Type B pancreatic cell (in vitro differentiated cells): ENCODE measurements at regions not wholly inside any gene's neighbourhood (a gene's known extent, or its start where the extent isn't known, plus 50 kb on each side); places are given as distances from the start of the nearest gene placed in this dataset.

Experiments
- DNase-seq: peaks from one replicate; pipeline ENCODE4 v3.0.0; 2021; ENCODE audit warnings: mixed read lengths; ENCODE audit not compliant: unreplicated experiment; ENCODE audit errors: extremely low spot score
- H3K27ac Mint-ChIP-seq: 2 replicates; pipeline ENCODE4 v1.8.0; 2021; ENCODE audit warnings: mild to moderate bottlenecking, mixed read lengths
- H3K27me3 Mint-ChIP-seq: 2 replicates; pipeline ENCODE4 v1.8.0; 2021; ENCODE audit warnings: mixed read lengths
- H3K36me3 Mint-ChIP-seq: 2 replicates; pipeline ENCODE4 v1.8.0; 2021; ENCODE audit warnings: mixed read lengths
- H3K4me1 Mint-ChIP-seq: one replicate; pipeline ENCODE4 v1.8.0; 2021; ENCODE audit warnings: mixed read lengths; ENCODE audit not compliant: unreplicated experiment
- H3K4me3 Mint-ChIP-seq: 2 replicates; pipeline ENCODE4 v1.8.0; 2021; ENCODE audit warnings: mild to moderate bottlenecking, mixed read lengths
- H3K9me3 Mint-ChIP-seq: 2 replicates; pipeline ENCODE4 v1.8.0; 2021; ENCODE audit warnings: mixed read lengths
- TF ChIP-seq, protein P1 (sequence below): fragments of 200-600 bp; sonication (generic); conservative IDR thresholded peaks from 2 replicates; pipeline ENCODE4 v1.5.0; 2021; ENCODE audit warnings: antibody characterized with exemption, mild to moderate bottlenecking

GRCh38 chr15:37298271-37298670 is 197.9 kb upstream of the MEIS2 start:
- Mint-ChIP-seq H3K27ac (no peak overlapping the region), H3K27me3 (no peaks in the 10 kb centered on the region), H3K4me1 (no peaks in the 10 kb centered on the region), H3K36me3 (no peaks in the 10 kb centered on the region), H3K9me3 (no peaks in the 10 kb centered on the region), H3K4me3 (no peak overlapping the region)
- TF ChIP-seq, protein P1, sequence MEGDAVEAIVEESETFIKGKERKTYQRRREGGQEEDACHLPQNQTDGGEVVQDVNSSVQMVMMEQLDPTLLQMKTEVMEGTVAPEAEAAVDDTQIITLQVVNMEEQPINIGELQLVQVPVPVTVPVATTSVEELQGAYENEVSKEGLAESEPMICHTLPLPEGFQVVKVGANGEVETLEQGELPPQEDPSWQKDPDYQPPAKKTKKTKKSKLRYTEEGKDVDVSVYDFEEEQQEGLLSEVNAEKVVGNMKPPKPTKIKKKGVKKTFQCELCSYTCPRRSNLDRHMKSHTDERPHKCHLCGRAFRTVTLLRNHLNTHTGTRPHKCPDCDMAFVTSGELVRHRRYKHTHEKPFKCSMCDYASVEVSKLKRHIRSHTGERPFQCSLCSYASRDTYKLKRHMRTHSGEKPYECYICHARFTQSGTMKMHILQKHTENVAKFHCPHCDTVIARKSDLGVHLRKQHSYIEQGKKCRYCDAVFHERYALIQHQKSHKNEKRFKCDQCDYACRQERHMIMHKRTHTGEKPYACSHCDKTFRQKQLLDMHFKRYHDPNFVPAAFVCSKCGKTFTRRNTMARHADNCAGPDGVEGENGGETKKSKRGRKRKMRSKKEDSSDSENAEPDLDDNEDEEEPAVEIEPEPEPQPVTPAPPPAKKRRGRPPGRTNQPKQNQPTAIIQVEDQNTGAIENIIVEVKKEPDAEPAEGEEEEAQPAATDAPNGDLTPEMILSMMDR: no peak
- no peak for DNase-seq

DNA sequence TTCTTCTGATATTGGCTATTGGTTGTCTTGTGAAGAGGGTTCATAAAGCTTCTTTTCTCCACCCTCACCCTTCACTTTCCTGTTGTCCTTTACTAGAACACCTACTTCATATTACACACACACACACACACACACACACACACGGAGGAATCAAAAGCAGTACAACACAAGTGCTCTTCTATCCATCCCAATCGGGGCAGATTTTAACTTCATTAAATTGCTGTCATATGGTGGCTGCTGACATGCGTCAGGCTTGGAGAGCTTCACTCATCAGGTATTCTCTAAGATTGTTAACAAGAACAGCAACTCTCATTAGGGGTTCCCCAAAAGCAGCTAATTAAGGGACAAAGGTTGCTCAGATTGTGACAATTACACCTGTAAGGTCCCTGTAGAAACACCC is 239.1 kb upstream of the MEIS2 start:
- Mint-ChIP-seq H3K36me3 (no peaks in the 10 kb centered on the region), H3K4me1 (no peaks in the 10 kb centered on the region), H3K27ac (no peak overlapping the region), H3K27me3 (no peaks in the 10 kb centered on the region), H3K4me3 (no peak overlapping the region), H3K9me3 (no peaks in the 10 kb centered on the region)
- no peak for DNase-seq
- TF ChIP-seq, protein P1: no peak

DNA sequence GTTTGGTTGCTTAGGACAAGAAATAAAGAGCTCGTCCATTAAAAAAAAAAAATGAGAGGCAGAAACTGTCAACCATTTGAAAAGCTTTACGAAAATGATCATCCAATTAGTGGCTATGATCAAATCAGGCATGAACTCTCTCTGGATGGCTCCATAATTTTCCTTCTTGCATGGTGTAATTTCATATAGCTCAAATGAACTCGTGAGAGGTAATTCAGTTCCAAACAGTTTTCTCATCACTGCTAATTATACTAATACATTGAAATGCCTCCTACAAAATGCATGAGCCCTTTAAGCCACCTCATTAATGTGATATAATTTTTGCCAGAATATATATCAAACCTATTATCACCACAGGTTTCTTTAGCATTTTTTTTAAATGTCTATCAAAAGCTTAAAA is 239.5 kb upstream of the MEIS2 start:
- H3K27ac Mint-ChIP-seq: no peak overlapping the region
- H3K9me3 Mint-ChIP-seq: no peaks in the 10 kb centered on the region
- no peak for DNase-seq
- TF ChIP-seq, protein P1: no peak
- H3K36me3 Mint-ChIP-seq: no peaks in the 10 kb centered on the region
- no peaks in the 10 kb centered on the region for H3K4me1 Mint-ChIP-seq
- H3K4me3 Mint-ChIP-seq: no peak overlapping the region
- H3K27me3 Mint-ChIP-seq: no peaks in the 10 kb centered on the region

DNA sequence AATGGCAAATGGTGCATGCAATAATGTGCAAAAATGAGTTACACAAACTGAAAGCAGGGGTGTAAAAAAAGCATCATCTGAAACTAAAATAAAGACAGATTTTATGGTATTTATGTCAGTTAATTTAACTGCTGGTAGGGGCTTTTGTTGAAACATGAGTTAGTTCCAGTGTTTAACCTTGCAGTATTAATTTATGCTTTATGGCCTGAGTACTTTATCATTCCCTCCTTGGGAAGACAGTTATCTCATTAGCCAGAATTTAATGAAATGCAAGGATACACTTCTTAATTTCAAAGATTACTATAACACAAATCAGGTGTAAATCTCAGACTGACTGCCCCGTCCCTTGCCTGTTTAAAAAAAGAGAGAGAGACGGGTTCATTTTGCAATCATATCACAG is 240.1 kb upstream of the MEIS2 start:
- Mint-ChIP-seq H3K4me3 (no peak overlapping the region), H3K9me3 (no peaks in the 10 kb centered on the region), H3K27ac (no peak overlapping the region), H3K27me3 (no peaks in the 10 kb centered on the region), H3K4me1 (no peaks in the 10 kb centered on the region), H3K36me3 (no peaks in the 10 kb centered on the region)
- TF ChIP-seq, protein P1: no peak
- DNase-seq: no peak

- TF ChIP-seq, protein P1: no peak
- Mint-ChIP-seq H3K9me3 (no peaks in the 10 kb centered on the region), H3K27me3 (no peaks in the 10 kb centered on the region), H3K27ac (no peak overlapping the region), H3K4me3 (no peak overlapping the region), H3K36me3 (no peaks in the 10 kb centered on the region), H3K4me1 (no peaks in the 10 kb centered on the region)
- no peak for DNase-seq
These were observed 258.9 kb upstream of the MEIS2 start for GRCh38 chr15:37359101-37359892.
